DLD1 (cell line): ENCODE measurements at regions not wholly inside any gene's neighbourhood (a gene's known extent, or its start where the extent isn't known, plus 50 kb on each side); places are given as distances from the start of the nearest gene placed in this dataset.

Experiments
- in situ Hi-C: cut with HindIII; loops from 2 replicates; pipeline ENCODE4 v1.10.0; 2017; ENCODE audit warnings: low sequenced_read_pairs

DNA sequence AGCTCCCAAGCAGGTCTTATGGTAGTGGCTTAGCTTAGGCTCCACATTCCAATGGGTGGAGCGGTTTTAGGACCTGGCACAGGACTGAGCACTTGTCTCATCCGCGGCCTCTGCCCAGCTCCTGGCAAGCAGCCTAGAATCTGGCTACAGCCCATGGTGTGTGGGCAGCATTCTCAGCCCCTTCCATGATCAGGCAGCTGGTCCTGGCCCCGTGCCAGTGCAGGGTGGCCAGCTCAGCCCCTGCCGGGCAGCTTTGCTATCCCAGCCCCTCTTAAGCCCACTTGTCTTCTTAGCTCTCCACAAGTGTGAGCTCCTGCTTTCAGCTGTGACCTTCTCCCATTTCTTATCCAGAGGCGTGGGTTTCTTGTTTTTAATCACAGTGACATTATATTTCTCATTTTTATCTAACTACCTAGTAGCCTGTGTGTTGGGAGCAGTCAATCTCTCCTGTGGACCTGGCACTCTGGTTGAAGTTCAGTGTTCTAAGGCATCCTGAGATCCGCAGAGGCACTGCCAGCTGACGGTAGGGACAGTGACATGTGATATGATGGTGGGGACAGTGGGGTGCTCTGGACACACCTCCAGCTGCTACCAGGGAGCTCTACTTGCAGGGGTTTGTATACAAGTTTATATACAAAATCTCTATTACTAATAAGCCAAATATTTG, 84.5 kb upstream of the PRNP start:
- in situ Hi-C loops = no loop called here

DNA sequence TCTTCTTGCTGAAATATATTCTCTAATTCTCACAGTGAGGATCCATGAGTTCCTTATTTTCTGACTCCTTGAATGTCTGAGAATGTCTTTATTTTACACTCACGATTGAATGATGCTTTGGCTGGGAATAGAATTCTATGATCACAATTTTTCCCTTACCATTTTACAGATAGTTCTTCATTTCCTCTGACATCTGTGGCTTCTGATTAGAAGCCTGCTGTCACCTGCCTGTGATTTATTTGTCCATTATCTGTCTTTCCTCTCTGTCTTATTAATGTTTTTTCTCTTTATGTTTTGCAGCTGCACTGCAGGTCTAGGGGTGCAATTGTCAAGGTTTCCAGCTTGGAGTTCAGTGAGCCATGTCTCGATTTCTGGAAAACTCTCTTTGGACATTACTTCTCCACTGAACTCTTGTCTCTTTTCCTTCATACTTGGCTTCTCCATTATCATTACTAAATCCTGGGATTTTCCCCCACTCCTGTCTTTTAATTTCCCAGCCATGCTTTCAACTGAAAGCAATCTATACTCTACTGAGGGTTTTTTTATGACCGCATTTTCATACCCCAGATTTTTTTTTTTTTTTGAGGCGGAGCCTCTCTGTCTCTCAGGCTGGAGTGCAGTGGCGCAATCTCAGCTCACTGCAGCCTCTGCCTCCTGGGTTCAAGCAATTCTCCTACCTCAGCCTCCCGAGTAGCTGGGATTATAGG, 85.8 kb upstream of the PRNP start:
- in situ Hi-C loops = no loop called here

DNA sequence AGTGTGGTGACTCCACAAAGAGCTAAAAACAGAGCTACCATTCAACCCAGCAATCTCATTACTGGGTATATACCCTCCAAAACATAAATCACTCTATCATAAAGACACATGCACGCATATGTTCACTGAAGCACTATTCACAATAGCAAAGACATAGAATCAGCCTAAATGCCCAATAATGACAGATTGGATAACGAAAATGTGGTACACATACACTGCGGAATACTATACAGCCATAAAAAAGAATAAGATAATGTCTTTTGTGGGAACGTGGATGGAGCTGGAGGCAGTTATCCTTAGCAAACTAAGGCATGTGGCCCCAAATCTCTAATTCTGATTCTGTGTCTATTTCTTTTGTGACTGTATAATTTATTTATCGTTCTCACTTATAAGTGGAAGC, 89.0 kb upstream of the PRNP start:
- in situ Hi-C loops = no loop called here

DNA sequence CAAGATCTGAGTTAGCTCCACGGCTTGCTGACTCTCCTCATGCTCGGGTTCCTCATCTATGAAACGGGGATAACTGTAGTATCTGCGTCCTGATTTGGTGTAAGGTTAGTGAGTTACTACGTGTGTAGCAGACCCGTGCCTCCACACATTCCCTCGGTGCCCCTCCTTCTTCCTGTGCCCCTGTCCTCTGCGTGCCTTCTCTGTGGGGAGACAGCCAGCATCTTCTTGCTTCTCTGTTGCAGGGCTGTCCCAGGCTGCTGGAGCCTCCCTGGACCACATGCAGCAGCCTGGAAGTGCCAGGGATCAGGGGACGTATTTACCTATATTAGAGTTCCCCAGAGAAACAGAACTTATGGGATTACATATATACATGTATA, 93.1 kb upstream of the PRNP start:
- in situ Hi-C loops = no loop called here

DNA sequence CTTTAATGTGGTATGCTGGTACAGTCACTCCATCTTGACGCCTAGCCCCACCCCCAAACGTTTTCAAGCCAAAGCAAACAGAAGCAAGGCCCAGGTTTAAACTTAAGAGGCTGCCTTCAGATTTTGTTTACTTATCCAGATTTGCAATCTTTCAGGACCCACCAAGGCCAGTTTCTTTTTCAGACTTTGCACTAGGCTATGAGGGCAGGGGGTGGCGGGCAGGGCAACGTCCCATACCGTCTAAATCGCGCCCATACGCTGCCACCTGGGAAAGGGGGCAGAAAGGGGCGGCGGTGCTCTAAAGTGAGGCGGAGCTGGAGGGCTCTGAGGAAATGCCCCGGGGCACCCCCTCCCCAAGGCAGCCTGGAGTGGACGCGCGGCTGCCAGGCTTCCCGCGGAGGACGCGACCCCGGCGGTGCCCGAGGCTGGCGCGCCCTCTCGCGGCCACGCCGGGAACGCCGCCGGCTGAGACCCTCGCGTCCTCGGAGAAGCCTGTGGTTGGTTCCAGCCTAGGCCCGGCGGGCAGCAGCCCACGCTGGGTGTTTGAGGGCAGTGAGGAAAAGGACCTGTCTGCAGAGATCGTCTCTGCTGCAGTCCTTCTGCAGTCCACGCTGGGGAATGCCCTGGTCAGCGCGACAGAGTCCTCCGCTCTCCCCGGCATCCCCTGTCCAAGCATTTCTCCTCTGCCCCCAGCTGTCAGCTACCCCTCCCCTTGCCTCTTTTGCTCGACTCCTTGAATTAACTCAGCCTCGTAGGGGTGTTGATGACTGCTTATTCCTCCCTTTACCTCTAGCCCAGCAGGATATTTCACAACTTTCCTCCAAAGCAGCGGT, 93.7 kb upstream of the PRNP start:
- in situ Hi-C loops = no loop called here

DNA sequence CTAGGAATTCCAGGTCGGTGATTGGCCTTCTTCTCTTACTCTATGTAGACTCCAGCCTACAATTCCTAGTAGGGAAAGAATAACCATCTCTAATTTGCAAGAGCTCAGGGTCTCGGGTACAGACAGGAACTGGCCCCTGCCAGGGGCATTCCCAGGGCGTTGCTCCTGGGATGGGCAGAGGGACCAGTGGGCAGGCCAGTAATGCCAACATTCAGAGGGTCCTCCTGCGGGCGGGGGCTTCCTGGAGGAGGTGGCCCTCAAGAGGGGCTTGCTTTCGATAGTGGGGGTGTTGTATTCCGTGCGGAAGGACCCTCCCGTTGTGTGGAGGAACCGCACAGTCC, 94.3 kb upstream of the PRNP start:
- in situ Hi-C loops = no loop called here

DNA sequence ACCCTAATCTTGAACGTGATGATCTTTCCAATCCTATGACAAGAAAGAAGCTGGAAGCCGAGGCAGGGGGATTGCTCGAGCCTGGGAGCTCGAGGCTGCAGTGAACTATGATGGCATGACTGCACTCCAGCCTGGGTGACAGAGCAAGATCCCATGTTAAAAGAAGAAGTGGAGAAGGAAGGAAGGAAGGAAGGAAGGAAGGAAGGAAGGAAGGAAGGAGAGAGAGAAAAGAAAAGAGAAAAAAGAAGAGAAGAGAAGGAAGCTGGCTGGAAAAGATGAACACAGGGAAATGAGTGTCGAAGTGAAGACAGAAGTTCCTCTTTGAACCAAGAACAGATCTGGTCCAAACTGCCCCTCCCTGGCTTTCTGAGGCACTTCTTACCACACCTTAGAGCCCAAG, 100.5 kb upstream of the PRNP start:
- in situ Hi-C loops = loop anchor here (10.0 kb wide), 2 partner anchors 51 to 311 kb away; no protein-coding TSS in a partner anchor

DNA sequence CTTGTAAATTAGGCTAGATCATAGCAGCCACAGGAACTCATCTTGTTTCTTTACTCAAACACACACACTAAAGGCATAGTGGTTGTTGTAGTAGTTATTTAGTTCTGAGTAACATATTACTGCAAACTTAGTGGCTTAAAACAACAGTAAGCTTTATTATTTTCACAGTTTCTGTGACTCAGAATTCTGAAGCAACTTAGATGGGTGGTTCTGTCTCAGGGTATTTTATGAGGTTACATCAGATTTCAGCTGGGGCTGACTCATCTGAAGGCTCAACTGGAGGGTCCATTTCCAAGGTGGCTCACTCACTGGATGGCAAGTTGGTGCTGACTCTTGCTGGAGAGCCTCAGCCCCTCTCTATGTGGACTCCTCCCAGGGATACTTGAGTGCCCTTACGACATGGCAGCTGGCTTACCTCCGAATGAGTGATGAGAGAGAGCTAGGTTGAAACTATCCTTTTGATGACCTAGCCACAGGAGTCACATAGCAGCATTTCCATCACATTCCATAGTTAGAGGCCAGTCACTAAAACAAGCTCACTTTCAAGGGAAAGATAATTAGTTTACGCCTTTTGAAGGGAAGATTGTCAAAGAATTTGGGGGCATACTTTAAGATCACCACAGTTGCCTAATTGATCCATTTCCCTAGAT, 101.0 kb upstream of the PRNP start:
- in situ Hi-C loops = loop anchor here (10.0 kb wide), 2 partner anchors 50 to 310 kb away; no protein-coding TSS in a partner anchor

DNA sequence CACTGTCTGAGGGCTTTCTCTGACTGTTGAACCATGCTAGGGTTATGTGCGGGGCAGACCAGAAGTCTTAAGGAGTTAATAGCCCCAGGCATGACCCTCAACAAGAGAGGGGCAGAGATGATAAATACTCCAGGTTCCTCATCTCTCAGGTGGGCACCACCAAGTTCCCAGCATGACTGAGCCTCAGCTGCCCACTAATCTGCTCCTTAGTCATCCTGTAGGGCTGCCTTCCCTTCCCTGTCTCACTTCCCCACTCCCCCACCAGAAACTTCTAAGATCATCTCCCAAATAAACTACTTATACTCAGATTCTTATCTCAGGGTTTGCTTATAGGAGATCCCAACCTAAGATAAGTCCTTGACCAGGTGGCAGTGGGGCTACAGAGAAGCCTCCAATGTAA, 101.7 kb upstream of the PRNP start:
- in situ Hi-C loops = loop anchor here (10.0 kb wide), 2 partner anchors 50 to 310 kb away; no protein-coding TSS in a partner anchor

DNA sequence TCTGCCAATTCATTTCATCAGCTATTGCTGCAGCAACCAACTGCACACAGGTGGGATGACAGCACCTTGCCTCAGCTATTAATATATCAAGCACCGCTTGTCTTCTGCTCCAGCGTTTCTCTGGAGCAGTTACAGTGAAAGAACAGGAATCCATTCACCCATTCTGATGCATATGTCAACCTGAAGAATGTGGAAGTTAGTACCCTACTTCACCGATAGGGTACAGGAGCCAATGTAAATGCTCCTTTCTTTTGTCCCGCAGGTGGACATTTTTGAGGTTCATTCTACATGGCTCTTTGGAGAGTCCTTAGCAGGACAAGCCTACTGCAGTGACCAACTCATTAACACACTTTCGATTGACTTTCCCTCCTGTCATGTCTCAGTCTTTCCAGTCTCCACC, 104.4 kb upstream of the PRNP start:
- in situ Hi-C loops = loop anchor here (10.0 kb wide), 2 partner anchors 47 to 307 kb away; no protein-coding TSS in a partner anchor

DNA sequence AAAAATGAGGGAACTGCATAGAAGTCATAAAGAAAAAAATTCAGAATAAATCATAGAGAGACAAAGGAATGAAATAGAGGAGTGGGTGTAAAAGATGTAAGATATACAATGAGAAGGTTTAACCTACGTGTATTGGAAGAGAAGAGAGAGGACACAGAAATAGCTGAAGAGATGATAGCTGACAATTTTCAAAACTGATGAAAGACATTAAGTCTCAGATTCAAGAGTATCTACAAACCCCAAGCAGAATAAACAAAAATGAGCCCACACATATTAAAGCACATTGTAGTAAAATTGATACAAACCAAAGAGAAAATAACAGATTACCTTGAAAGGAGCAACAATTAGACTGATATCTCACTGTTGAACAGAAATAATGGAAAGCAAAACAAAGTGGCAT, 107.9 kb upstream of the PRNP start:
- in situ Hi-C loops = no loop called here

DNA sequence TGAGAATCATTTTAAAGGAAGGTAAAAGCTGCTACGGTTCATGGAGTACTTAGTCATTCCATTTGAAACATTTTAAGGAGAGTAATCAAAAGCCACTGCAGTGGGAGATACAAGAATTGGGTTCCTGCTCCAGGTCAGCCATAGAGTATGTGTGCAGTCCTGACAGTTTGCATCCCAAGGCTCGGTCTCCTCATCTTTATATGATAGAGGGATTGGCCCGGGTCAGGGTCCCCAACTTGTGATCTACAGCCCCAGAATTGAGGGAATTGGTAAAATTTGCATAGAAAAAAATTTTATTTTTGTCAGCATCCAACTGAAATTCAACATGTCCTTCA, 111.9 kb upstream of the PRNP start:
- in situ Hi-C loops = no loop called here

DNA sequence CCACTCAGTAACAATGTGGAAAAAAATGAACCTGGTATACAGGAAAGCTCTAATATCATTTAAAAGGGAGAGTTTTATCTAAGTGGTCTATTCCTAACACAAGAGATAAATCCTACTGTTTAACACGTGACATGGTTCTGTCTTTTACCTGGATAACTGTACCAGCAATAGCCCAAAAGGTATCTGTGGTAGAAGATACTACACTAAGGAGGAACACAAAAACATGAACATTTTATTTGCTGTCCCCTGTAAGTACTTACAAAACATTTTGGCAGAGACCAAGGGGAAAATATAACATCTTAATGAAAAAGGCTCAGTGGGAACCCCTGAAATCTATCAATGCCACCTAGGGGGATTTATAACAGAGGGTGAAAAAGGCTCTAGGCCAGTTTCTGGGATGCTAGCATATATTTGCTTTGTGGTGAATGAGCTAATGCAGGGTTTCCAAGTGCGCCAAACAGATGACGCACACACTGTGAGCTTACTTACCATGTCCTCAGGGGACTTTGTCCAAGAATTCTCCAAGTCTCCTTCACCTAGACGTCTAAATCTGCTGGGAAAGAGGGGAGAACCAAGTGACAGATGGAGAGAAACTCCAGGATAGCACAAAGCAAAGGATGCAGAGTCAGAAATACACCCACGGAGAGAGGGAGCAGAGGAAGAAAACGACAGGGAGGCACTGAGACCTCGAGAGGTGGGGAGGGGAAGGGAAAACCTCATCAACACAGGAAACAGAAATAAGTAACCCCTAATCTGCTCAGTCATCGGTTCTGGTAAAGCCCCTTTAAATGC, 112.5 kb upstream of the PRNP start:
- in situ Hi-C loops = no loop called here

DNA sequence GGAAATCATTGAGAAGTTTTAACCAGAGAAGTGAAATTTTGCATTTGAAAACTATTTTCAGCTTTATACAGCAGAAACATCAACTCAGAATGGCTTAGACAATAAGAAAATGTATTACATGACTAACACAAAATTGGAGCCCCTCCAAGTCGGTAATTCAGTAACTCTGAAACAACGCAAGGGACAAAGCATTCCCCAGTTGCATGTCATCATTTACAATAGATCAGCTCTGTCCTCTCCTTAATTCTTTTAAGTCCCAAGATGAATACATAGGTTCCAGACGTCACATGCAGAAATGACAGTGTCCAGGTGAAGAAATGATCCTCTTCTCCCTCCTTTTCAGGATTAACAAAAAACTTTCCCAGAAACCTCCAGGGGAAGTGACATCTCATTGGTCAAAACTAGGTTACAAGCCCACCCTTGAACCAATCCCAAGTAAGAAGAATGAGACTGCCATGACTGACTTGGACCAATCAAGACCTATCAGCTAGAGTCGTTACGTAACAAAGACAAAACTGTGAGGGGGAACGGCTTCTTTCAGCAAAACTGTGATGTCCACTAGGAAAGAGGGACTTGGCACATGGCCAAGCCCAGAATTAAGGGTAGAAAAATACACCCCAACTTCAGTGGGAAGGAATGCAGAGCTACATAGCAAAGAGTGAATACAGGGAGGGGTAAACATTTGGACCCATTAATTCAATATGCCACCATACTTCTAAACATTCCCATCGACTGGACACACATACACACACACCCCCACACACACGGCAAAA, 114.3 kb upstream of the PRNP start:
- in situ Hi-C loops = no loop called here

DNA sequence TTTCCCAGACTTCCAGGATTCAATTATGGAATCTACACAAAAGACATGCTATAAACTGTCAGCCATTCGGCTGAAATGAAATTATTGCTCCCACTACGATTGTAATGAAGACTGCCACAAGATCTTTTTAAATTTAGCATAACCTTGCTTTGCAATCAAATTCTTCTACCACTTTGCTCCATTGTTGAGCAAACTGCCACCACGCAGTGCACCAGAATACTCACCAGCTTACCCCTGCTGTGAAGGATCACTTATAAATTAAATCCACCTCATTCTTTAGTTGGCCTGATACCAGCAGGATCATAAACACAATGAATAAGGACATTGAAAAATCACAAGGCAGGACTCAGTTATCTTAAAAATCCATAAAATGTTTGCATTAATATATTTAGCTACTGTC, 116.4 kb upstream of the PRNP start:
- in situ Hi-C loops = no loop called here

DNA sequence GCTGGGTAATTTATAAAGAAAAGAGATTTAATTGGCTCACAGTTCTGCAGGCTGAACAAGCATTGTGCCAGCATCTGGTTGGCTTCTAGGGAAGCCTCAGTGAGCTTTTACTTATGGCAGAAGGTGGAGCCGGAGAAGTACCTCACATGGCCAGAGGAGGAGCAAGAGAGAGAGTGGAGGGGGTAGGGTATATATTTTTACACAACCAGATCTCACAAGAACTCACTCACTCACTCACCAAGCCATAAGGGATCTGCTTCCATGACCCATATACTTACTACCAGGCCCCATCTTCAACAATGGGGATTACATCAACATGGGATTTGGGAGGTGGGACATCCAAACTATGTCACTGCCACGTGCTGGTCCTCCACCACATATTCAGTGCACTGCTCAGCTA, 117.2 kb upstream of the PRNP start:
- in situ Hi-C loops = no loop called here

DNA sequence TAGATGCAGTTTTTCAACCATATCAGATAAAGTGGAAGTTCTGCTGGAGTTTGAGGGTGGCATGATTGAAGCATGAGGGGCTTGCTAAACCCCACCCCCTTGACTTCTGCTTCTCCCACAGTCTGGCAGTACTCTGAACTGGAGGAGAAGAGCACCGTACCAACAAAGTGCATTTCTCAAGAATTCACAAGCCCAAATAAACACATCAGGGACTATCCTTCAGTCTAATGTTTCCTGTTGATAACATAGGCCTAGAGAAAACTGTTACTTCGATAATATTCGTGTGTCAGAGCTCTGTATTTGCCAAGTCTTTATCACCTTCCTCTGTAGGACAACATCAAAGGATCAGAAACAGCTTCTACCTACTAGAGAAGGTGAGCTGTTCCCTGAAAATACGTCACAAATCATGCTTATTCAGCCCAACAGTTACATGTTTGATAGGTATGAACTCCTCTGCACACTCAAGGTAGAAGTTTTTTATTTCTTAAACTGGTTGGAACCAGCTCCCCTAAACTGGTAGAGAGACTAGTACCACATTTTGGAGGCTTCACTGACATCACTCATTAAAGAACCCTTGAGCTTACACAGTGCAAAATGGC, 117.8 kb upstream of the PRNP start:
- in situ Hi-C loops = no loop called here

DNA sequence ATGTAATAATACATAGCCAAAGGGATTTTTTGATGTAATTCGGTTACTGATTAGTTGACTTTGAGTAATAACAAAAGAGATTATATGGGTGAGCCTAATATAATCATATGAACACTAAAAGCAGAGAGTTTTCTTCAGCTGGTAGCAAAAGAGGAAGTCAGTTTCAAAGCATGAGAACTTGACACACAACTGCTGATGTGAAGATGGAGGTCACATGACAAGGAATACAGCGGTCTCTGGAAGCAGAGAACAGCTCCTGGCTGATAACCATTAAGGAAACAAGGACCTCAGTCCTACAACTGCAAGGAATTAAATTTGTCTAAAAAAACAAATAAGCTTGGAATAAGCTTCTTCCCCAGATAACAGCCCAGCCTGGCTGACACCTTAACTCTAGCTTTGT, 119.1 kb upstream of the PRNP start:
- in situ Hi-C loops = no loop called here

DNA sequence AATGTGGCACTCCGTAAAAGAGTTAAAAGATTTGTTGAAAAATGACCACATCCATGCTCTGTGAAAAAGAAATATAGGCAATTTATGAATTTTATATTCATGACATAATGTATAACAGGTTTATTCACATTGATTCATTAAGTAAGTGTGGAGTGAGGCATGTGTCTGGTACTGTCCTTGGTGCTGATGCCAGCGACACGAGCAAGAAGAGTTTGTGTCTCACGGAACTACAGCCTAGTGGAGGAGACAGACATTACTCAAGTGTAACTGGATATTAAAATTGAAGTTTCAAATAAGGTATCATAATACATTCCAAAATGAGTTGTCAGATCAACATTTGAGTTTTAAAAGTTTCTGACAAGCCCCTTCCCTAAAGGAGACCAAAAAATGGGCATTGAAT, 122.7 kb upstream of the PRNP start:
- in situ Hi-C loops = no loop called here

DNA sequence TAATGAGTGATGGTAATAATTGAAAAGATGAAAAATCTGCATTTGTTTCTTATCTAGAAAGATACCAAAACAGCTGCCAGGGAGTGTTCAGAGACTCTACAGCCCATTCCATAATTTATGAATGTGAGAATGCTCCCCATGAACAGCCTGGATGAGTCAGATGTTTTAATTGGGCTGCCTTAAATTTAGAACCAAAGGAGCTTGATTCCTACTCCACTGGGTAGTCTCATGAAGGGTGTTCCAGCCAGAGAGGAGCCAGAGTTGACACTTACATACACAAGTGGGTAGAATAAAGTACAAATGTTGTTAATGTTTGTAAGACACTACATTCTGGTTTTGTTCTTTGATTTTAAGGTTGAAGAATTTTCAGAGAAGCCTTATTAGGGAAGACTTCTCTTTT, 123.2 kb upstream of the PRNP start:
- in situ Hi-C loops = no loop called here
